ENCODE measurements at regions not wholly inside any gene's neighbourhood (a gene's known extent, or its start where the extent isn't known, plus 50 kb on each side); places are given as distances from the start of the nearest gene placed in this dataset.

- Histone ChIP-seq H3K9me3 (replicated peaks; ENCODE audit: control insufficient read depth, insufficient read depth, low read depth, low read length) (no peaks in the 10 kb centered on the region), H3K79me2 (ENCODE audit: control insufficient read depth, insufficient read depth, low read length) (no peaks in the 10 kb centered on the region), H3K9me1 (ENCODE audit: control insufficient read depth, insufficient read depth, low read length) (no peaks in the 10 kb centered on the region), H3K9ac (ENCODE audit: insufficient read depth in 1 of 2, low read depth in 2 of 2, low read length in 2 of 2) (no peak overlapping the region), H3K4me3 (no peak overlapping the region), H3K36me3 (ENCODE audit: control insufficient read depth, insufficient read depth, low read length) (no peaks in the 10 kb centered on the region), H2AFZ (ENCODE audit: low read depth, low read length) (no peak overlapping the region), H3K4me1 (replicated peaks in 1 of 2; ENCODE audit: control insufficient read depth in 2 of 2, insufficient read depth in 2 of 2, low read length in 2 of 2) (no peaks in the 10 kb centered on the region), H4K20me1 (replicated peaks; ENCODE audit: control insufficient read depth, insufficient read depth, low read length) (no peaks in the 10 kb centered on the region), H3K27me3 (ENCODE audit: control insufficient read depth in 2 of 2, insufficient read depth in 2 of 2, low read length in 2 of 2) (no peaks in the 10 kb centered on the region), H3K4me2 (ENCODE audit: insufficient read depth, low read length) (no peak overlapping the region), H3K27ac (ENCODE audit: extremely low read depth, low read depth, low read length) (no peak overlapping the region)
- WGBS (ENCODE audit: insufficient coverage, low coverage, missing lambda C conversion rate), result 0% methylated on average over 4 of the region's 4 CpGs
- TF ChIP-seq MYBL2 (IDR thresholded peaks at IDR 0.05; ENCODE audit: low read depth), result no peak
- no peak for TF ChIP-seq MYBL2 (CRISPR knock-in tag; IDR thresholded peaks at IDR 0.05; ENCODE audit: borderline replicate concordance)
- ATAC-seq (no peak), FAIRE-seq (no peak), DNase-seq (ENCODE audit: extremely low read depth in 1 of 4, low spot score in 3 of 4) (no peak)
- no TSS peak for BruUV-seq (replicated peaks)
- ChIA-PET POLR2A (no interaction called here), CTCF (ENCODE audit: low intra/inter-chr PET ratio) (no interaction called here)
- intact Hi-C loops (cut with micrococcal nuclease) (no loop called here), in situ Hi-C loops (cut with MboI) (no loop called here)
Measured at GRCh38 chrX:4485912-4486311, 772.5 kb upstream of the PRKX start.

GRCh38 chrX:4484266-4484665 lies 770.8 kb upstream of the PRKX start:
- 0% methylated on average over 5 of the region's 5 CpGs for WGBS (ENCODE audit: insufficient coverage, low coverage, missing lambda C conversion rate)
- no peak overlapping the region for H2AFZ ChIP-seq (ENCODE audit: low read depth, low read length)
- H3K27ac ChIP-seq (ENCODE audit: extremely low read depth, low read depth, low read length), result no peak overlapping the region
- BruUV-seq (replicated peaks), result no TSS peak
- no peak for FAIRE-seq
- H3K9me3 ChIP-seq (replicated peaks; ENCODE audit: control insufficient read depth, insufficient read depth, low read depth, low read length), result no peaks in the 10 kb centered on the region
- in situ Hi-C loops (cut with MboI), result no loop called here
- H3K4me2 ChIP-seq (ENCODE audit: insufficient read depth, low read length), result no peak overlapping the region
- no peaks in the 10 kb centered on the region for H3K27me3 ChIP-seq (ENCODE audit: control insufficient read depth in 2 of 2, insufficient read depth in 2 of 2, low read length in 2 of 2)
- H4K20me1 ChIP-seq (replicated peaks; ENCODE audit: control insufficient read depth, insufficient read depth, low read length), result no peaks in the 10 kb centered on the region
- H3K36me3 ChIP-seq (ENCODE audit: control insufficient read depth, insufficient read depth, low read length), result no peaks in the 10 kb centered on the region
- ATAC-seq, result no peak
- CTCF ChIA-PET (ENCODE audit: low intra/inter-chr PET ratio), result no interaction called here
- H3K4me3 ChIP-seq, result no peak overlapping the region
- no peaks in the 10 kb centered on the region for H3K9me1 ChIP-seq (ENCODE audit: control insufficient read depth, insufficient read depth, low read length)
- DNase-seq (ENCODE audit: extremely low read depth in 1 of 4, low spot score in 3 of 4), result no peak
- no peak overlapping the region for H3K9ac ChIP-seq (ENCODE audit: insufficient read depth in 1 of 2, low read depth in 2 of 2, low read length in 2 of 2)
- H3K4me1 ChIP-seq (replicated peaks in 1 of 2; ENCODE audit: control insufficient read depth in 2 of 2, insufficient read depth in 2 of 2, low read length in 2 of 2), result no peaks in the 10 kb centered on the region
- POLR2A ChIA-PET, result no interaction called here
- intact Hi-C loops (cut with micrococcal nuclease), result no loop called here
- no peaks in the 10 kb centered on the region for H3K79me2 ChIP-seq (ENCODE audit: control insufficient read depth, insufficient read depth, low read length)
- no peak for TF ChIP-seq ZNF124 (CRISPR knock-in tag; IDR thresholded peaks at IDR 0.05)
- no peak for TF ChIP-seq HBP1 (CRISPR knock-in tag; IDR thresholded peaks at IDR 0.05)
- no peak for TF ChIP-seq E2F3 (CRISPR knock-in tag; IDR thresholded peaks at IDR 0.05)
- TF ChIP-seq ZNF232 (CRISPR knock-in tag; IDR thresholded peaks at IDR 0.05), result no peak
